CD4-positive, alpha-beta T cell treated with Interleukin-15 for 4 hours (primary cell): ENCODE measurements at regions not wholly inside any gene's neighbourhood (a gene's known extent, or its start where the extent isn't known, plus 50 kb on each side); places are given as distances from the start of the nearest gene placed in this dataset.

Experiments
- DNase-seq: peaks from one replicate; pipeline ENCODE4 v3.0.0-alpha.2; 2020; ENCODE audit warnings: low spot score

DNA sequence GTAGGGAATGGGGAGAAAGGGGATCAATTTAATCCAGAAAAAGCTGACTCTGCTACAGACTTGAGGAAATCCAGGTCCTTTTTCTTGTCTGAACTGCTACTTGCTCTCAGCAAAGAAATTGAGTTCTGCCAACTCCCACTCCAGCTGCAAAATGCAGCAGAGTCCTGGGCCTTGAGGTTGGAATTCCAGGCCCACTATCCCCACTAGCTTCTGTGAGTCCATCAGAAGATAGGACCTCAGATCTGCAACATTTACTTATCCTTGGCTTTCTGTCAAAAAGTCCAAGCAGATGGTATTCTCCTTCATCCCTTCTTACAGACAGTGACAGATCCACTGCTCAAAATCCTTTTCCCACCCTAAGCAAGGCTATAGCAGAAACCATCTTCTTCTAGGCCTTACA is 219.2 kb downstream of the ARHGAP12 start:
- DNase-seq = no peak

DNA sequence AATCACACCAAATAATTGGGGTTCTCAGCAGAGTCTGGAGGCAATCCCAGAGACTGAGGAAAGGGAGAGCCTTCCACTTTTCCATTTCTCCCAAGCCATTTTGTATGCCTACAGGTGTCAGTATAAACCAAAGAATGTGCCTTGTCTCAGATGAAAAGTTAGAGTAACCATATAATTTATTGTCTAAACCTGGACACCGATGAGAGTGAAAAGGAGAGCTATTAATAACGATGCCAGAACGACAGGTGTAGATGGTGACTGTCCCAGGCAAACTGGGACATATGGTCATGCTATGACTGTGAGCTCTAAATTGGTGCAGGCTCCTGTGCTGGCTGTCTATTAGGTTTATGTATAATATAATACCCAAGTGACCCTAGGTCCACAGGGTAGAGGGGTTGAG is 219.6 kb downstream of the ARHGAP12 start:
- no peak for DNase-seq

DNA sequence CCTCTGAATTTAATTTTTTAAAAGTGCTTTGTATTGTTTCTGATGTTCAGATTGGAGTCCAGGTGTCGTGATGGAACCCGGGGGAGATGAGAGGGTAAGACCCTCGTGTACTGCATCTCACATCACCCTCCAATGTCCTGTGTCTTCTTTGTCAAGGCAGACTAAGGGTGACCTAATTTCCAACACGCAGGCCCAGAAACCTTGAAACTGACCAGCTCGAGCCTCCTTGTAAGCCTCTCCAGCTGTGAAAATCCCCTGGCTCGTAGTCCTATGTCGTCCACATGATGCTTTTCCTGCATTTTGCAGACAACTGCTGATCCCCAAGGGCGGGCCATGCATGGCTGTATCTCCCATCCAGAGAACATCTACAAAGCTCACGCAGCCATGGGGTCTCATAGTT is 220.2 kb downstream of the ARHGAP12 start:
- DNase-seq = no peak

DNA sequence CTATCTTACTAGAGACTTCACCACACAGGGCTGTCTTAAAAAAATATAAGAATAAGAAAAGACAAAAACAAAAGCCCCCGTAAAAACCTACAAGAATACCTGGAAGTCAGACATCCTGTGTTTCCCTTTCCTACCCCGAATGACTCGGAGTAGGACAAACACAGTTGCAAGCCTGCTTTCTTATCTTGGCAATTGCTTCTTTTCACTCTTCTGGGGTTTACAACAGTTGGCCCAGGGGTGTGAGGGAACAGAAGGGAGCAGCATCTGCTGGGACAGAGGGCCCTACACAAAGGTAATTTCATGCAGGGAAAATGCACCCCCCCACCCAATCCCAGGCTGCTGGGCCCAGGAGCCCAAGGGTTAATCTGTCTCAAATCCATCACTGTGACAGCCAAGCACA is 220.6 kb downstream of the ARHGAP12 start:
- DNase-seq = no peak

DNA sequence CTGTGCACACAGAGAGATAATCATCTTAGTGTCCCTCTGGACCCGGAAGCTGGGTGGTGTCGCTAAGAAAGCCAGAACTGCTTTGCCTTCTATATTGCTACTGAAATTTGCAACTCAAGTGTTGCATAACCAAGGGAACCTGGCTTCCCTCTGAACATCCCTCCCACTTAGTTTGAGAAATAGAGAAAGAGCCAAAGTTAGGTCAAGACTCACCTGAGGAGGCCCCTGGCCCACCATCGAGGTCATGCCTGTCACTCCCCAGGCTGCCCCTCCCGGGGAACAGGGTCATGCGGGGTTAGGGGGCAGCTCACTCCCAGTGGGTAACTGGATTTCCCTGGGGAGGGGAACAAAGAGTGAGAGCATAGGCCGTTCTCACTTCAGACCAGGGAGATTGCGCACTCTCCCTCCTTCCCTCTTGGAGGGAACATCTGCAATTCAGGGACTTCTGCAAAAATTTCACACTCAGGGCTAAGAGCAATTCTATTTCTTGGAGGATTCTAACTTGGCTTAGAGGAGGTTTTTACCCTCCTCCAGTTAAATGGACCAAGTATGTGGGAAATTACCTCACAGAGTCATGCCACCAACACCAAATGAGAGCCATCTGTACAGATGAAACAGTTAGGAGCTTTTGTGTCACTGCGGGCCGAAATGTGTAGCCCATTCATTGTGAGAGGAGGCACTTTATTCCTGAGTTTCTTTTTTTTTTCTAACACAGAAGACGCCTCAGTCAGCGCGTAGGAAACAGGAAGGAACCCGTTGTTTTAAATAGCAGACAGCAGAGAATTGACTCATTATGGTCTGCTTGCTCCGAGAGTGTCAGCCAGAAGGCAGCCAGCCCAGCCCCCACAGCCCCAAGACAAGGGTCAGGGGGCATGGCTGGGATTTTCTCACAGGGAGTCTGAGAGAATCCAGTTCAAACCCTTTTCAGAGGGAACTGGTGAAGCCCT is 221.3 kb downstream of the ARHGAP12 start:
- DNase-seq = no peak

DNA sequence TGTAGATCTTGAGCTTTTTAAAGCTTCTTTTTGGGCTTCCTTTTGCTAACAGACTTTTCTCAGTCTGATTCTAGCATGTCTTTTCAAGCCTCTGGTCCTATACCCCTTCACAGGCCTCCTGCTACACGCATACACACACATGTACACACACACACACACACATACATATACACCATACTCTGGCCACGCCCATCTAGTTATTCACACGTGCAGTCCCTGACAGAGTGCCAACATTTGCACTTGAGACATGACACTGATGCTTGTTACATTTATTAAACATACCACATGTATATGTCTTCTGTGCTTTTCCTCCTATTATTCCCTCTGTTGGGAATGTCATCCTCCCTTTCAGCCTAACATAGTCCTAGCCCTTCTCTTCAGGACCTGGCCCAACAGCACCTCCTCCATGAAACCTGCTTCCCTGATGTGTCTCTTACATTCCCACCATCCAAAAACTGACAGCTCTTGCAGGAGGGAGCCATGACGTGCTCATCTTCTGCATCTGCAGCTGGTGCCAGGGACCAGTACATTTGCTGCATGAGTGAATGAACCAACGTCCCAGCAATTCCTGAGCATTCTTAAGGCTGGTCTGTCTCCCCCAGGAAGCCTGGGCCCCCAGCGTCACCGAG is 222.1 kb downstream of the ARHGAP12 start:
- DNase-seq = no peak

DNA sequence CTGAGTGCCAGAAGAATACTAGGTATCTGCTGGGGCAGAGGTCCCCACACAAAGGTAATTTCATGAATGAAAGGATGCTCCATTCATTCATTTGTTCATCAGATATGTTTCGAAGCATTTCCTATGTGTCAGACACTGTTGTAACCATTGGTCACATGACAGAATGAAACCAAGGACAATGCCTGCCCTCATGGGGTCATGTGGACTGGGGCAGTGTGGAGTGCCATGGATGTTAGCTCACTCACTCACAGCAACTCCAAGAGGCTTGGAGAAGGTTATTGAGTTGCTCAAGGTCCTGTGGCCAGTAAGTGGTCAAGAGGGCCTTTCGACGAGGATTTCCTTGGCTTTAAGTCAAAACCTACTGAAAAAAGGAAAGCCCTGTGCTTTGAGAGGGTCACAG is 223.5 kb downstream of the ARHGAP12 start:
- no peak for DNase-seq

DNA sequence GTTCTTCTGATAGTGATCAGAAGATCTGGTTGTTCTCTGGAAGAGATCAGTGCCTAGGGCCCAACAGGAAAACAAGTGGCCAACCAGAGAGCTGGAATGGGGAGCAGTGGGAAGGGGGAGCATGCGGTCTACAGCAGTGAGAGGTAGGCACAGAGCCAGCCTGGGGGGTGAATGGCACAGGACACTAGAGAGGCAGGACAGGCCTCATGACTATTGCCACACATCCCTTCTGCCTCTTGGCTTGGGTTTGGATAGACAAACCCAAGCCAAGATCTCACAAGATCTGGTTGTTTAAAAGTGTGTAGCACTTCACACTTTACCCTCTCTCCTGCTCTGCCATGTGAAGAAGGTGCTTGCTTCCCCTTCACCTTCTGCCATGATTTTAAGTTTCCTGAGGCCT is 224.4 kb downstream of the ARHGAP12 start:
- no peak for DNase-seq

DNA sequence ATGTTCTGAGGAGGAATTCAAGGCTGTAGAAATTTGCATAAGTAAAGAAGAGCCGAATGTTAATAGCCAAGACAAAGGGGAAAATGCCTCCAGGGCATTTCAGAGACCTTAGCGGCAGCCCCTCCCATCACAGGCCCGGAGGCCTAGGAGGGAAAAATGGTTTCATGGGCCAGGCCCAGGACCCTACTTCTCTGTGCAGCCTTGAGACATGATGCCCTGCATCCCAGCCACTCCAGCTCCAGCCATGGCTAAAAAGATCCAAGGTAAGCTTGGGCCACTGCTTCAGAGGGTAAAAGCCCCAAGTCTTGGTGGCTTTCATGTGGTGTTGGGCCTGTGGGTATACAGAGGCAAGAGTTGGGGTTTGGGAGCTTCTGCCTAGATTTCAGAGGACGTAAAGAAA is 225.7 kb downstream of the ARHGAP12 start:
- no peak for DNase-seq

DNA sequence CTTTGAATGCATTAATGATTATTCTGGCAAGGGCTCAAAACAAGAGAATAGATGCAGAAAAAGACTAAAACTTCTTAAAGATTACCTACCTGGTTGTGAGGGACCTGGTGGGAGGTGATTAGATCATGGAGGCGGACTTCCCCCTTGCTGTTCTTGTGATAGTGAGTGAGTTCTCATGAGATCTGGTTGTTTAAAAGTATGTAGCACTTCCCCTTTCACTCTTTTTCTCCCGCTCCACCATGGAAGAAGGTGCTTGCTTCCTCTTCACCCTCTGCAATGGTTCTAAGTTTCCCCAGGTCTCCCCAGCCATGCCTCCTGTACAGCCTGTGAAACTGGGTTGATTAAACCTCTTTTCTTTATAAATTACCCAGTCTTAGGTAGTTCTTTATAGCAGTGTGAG is 226.6 kb downstream of the ARHGAP12 start:
- no peak for DNase-seq

DNA sequence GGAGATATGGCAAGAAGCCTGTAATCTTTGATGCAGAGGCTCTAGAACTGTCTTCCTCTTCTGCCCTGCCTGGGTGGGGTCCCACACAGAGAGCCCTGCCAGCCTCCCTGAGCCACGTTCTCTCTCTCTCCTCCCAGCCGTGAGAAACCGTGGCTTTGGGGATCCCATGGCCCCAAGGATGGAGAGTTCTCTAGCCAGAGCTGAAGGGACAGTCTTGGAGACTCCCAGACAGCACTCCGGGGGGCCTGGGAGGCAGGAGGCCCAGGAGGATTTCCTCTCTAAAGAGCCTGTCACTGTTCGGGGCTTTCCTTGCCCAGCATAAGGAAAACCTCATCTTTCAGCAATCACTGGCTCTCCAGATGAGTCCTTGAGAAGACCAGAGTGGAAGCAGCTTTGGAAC is 227.1 kb downstream of the ARHGAP12 start:
- no peak for DNase-seq

DNA sequence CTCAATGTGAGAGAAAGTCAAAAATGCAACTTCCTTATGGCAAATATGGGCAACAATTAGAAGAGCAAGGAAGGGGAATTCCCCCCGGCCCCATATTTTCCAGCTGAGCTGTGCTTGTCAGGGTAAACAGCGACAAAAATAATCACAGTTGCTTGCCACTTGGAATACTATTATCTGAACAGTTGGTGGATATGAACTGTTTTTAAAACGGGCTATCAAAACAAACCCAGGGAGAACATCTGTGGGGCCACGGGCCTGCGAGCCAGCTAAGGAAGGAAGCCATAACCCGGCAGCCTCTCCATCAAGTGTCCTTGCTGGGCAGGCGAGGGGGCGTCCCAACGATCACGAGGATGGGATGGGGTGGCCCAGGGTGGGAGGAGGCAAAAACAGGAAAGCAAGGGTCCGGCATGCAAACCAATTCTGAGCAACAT is 228.4 kb downstream of the ARHGAP12 start:
- DNase-seq = no peak

DNA sequence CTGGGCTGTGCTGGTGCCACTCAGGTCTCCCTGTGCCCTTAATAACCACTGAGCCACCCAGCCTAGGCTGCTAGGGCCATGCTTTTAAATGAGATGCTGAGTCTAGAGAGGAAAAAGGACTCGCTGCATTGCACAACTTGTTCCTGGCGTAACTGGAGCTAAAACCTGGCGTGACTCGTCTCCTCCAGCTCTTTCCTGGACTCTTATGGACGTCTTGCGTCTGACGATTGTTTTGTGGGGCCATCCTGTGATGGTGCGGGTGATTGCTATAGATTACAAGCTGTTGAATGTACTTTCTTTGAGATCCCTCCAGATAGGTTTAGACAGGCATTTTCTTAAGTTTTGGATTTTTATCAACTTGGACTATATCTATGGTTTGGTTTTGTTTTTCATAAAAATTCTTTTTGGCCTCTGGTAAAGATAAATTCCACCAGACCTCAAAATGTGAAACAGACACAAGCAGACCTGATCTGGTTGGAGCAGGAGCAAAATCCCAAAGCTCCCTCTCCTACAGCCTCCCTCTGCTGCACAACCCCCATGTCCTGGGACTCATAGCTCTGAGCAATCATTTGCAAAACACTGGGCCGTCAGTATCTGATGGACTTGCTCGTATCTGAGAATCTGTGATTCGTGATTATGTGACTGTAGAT is 230.3 kb downstream of the ARHGAP12 start:
- no peak for DNase-seq

DNA sequence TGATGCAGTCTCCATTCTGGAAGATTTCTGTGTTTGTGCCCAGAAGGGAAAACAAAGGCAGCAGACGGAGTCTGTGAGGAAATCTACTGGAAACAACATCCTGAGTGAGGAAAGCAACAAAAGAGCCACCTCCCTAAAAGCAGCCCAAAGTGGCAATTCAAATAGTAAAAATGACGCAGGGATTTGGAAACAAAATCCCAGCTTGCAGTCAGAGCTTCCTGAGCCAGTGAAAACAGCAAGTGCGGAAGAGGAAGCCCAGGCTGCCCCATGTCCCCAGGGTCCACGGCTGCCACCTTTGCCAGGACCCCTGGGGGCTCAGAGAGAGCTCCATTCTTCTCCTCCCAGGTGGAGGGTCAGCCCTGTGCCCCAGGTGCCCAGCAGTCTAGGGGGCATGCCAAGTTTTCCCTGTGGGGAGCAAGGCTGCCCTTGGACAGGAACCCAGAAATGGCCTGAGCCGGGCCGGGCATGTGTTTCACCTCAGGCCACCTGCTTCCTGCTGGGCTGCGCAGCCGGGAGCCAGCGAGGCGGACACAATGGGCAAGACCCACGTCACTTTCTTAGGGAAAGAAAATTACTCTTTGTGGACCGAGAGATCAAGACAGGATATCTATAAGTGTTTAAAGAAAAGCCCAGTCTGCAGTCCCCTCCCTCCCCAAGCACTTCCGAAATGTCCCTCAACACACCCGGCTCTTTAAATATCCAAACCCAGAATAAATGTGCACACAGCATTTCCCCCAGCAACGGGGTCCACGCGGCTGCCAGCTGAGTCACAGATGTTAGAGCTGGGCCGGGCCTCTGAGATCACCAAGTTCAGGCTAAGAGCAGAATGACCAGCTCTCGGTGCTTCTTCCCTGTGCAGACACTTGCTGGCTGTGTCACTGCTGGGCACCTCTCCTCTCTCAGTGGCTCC is 231.1 kb downstream of the ARHGAP12 start:
- DNase-seq = no peak

DNA sequence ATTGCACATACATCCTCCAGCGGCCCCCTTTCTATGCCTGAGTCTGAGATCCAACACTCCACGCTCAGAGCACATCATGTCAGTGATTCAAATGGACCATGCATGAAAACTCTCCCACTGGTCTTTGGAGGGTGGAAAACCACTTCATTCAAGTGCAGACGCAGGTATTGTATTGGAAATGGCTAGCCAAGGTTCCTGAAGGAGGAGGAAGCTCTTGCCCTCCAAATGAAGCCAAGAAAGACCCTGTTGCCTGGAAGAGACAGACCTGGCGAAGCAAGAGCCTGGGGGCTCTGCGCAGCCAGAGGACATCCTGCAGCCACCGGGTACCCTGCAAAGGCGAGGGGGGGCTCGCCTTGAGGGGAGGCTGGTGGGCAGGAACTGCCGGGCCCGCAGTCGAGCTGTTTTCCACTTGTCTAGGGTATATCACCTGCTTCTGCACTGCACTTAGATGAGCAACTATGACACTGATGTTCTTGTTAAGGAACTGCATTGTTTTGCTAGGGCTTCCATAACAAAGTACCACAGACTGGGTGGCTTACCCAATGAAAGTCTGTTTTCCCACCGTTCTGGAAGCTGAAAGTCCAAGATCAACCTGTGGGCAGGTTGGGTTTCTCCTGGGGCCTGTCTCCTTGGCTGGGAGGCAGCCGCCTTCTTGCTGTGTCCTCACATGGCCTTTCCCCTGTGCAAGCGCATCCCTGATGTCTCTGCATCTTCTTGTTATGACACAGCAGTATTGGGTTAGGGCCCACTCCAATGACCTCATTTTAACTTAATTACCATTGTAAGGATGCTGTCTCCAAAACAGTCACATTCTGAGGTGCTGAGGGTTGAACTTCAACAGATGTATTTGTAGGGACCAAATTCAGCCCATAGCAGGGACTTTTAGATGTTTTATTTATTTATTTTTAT is 233.4 kb downstream of the ARHGAP12 start:
- DNase-seq = no peak

DNA sequence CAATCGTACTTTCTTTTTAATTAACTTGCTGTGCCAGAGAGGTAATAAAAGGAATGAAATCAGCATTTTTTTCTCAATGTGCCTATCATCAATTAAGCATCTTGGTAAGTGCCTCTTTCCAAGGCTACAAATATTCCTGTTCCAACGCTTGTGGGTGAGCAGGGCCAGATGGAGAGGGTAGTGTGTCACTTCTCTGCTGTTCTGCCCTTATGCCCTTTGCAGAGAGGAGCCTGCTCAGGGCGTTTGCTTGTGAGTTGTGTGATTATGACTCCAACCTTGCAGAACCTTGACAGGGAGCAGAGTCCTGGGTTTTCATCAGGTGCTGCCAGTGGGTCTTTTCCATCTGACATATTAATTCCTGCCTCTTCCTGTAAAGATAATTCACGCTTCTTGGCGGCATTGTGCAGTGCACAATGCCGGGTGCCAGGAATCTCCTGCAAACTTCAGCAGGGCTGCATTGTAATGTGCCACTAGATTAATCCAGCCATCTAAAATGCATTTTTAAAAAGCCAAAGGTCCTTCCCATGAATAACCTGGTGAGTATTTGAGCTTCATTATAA is 234.4 kb downstream of the ARHGAP12 start:
- DNase-seq = no peak

DNA sequence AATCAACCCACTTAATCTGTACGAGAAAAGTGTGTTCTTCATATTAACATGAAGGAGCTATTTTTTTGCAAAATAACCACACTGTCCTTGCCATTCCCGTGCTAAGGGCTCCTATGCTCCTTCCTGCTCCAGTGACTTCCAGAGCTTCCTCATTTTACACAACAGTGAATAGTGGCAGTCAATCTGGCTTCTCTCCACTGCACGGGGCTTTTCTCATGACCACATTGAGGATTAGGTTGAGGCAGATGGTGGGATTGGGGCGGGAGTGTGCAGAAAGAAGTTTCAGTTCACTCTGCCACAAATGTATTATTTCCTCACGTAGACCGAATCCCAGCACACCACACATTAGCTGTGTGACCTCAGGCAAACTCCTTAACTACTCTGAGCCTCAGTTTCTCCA is 235.1 kb downstream of the ARHGAP12 start:
- no peak for DNase-seq

DNA sequence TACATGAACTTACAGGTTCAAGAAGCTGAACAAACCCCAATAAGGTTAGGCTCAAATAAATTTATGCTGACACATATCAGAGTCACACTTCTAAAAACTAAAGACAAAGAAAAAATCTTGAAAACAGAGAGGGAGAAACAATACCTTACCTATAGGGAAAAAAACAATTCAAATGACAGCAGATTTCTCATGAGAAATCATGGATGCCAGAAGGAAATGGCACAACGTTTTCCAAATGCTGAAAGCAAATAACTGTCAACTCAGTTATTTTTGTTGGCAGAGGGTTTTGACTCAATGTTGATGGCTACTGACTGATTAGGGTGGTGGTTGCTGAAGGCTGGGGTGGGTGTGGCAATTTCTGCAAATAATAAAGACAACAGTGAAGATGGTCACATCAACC is 239.4 kb downstream of the ARHGAP12 start:
- no peak for DNase-seq

DNA sequence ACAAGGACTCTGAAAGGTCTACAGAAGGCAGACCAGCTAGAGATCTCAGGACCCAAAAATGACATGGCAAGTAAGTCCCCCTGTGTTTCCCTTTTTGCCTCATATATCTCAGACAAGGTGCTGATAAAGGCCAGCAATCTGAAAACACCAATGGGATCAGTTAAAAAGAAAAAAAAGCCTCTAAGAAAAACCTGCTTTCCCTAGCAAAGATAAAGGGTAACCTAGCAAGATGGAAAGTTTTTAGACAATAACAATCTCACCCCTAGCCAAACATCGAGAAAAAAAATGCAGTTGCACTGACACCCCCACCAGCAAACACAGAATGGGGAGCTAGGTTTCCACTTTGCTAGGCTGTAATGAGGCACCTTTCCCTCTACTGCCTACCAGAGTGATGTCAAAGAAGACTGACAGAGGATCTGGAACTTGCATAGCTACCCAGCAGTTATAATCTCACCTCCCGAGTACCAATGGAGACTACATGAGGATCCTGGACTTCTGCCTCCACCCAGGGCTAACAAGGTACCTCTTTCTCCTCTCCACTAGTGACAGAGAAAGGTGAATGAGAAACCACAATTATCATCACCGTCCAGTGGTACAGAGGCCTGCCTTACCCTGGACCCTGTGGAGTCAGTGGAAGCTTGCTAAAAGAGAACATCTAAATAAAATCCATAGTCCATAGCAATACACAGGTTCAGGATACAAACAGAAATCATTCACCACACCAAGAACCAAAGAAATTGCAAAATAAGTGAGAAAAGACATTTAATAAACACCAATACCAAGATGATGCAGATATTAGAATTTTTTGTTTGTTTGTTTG is 240.8 kb downstream of the ARHGAP12 start:
- no peak for DNase-seq

DNA sequence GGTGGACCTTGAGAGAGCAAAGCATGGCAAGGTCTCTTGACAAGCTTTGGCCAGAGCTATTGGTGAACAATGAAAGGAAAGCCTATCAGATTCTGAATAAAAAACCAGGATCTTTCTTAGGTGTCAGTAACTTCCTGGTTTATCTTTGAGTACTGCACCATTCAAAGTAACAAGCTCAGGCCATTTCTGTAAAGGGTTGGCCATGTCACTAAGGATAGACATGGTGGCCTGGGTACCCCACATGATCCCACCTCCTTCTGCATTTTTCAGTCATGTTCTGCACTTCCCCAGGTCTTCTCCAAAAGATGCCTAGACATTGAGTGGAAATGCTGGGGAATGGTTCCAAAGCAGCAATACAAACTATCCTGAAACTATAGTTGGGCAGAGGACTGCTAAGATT is 242.0 kb downstream of the ARHGAP12 start:
- DNase-seq = no peak
